GM12892 (cell line): ENCODE measurements at regions not wholly inside any gene's neighbourhood (a gene's known extent, or its start where the extent isn't known, plus 50 kb on each side); places are given as distances from the start of the nearest gene placed in this dataset.

Source experiments
- POLR2A ChIP-seq: IDR thresholded peaks from 2 replicates; pipeline ENCODE4 v1.6.1; 2011; ENCODE audit warnings: low read depth, low read length, control low read depth
- POLR2AphosphoS5 ChIP-seq: IDR thresholded peaks from 2 replicates; pipeline ENCODE4 v1.6.1; 2011; ENCODE audit warnings: low read depth, low read length, control low read depth

DNA sequence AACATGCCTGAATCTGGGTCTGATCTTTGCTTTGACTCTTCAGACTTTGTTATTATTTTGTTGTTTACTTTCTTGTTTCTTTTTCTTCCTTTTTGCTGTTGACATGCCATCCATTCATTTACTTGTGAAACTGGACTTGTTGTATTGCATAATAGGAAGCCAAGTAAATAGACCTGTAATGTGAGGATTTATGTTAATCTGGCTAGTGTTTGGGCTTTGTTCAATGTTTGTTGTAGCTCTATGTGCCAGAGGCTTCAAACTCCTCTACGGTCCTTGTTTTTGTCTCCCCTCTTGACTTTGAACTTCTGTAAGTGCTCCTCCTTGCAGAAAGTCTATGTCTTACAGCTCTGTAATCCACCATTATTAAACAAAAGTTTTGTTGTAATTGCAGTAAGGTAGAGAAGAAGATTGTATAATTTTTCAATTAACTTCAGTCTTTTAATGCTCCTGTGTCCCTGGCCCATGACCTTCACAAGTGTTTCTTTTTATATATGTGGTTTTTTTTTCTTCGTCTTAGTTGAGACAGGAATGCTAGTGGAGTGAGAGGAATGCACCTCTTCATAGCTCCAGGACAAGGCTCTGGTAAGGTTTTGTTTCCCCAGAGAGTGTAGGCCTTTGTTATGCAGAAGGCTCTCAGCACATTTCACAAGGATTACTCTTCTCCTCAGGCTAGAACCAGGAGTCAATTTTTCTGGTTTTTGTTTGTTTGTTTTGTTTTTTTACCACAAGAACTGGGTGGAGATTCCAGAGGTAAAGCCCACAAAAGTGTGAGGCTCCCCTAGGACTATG, 1061.8 kb upstream of the CITED2 start:
- TF ChIP-seq POLR2A = no peak
- no peak for TF ChIP-seq POLR2AphosphoS5
